ENCODE measurements at regions not wholly inside any gene's neighbourhood (a gene's known extent, or its start where the extent isn't known, plus 50 kb on each side); places are given as distances from the start of the nearest gene placed in this dataset.
"Not testable (repeated sequence)": the region's sequence is repeated elsewhere in the genome, so short reads cannot be mapped to it uniquely, and the experiment has no call there.

- Histone ChIP-seq H3K36me3 (ENCODE audit: control insufficient read depth in 2 of 3, insufficient read depth in 3 of 3, low read length in 3 of 3) (no peaks in the 10 kb centered on the region), H3K9me3 (ENCODE audit: control insufficient read depth in 2 of 3, insufficient read depth in 1 of 3, low read length in 3 of 3) (no peaks in the 10 kb centered on the region), H3K4me1 (ENCODE audit: control insufficient read depth in 2 of 3, insufficient read depth in 2 of 3, low read depth in 1 of 3, low read length in 3 of 3) (no peaks in the 10 kb centered on the region), H3K9ac (ENCODE audit: low read length in 3 of 3) (no peak overlapping the region), H3K4me3 (ENCODE audit: low read length in 3 of 3) (no peak overlapping the region), H3K27me3 (ENCODE audit: control insufficient read depth, insufficient read depth, low read length) (no peaks in the 10 kb centered on the region), H3K27ac (ENCODE audit: low read depth in 2 of 2, low read length in 2 of 2) (no peak overlapping the region)
- DNase-seq = no peak
- FAIRE-seq = no peak
- no peak for TF ChIP-seq CTCF (IDR thresholded peaks at IDR 0.05; ENCODE audit: borderline replicate concordance, extremely low read depth, insufficient read depth)
- intact Hi-C loops (cut with DNase I) = no loop called here
These were observed 75.4 kb upstream of the FAT1 start for GRCh38 chr4:186798951-186799659.

GRCh38 chr4:186805020-186805820, 81.6 kb upstream of the FAT1 start:
- no peak overlapping the region for H3K9ac ChIP-seq (ENCODE audit: low read length in 3 of 3)
- TF ChIP-seq CTCF (IDR thresholded peaks at IDR 0.05; ENCODE audit: borderline replicate concordance, extremely low read depth, insufficient read depth) = no peak
- no peaks in the 10 kb centered on the region for H3K9me3 ChIP-seq (ENCODE audit: control insufficient read depth in 2 of 3, insufficient read depth in 1 of 3, low read length in 3 of 3)
- no peaks in the 10 kb centered on the region for H3K27me3 ChIP-seq (ENCODE audit: control insufficient read depth, insufficient read depth, low read length)
- DNase-seq = no peak
- FAIRE-seq = peak; percentile 71
- H3K4me1 ChIP-seq (ENCODE audit: control insufficient read depth in 2 of 3, insufficient read depth in 2 of 3, low read depth in 1 of 3, low read length in 3 of 3) = peaks cover 3 to 14% (median 6%) of the 10 kb centered on the region in 3 donors
- H3K4me3 ChIP-seq (ENCODE audit: low read length in 3 of 3) = no peak overlapping the region
- H3K27ac ChIP-seq (ENCODE audit: low read depth in 2 of 2, low read length in 2 of 2) = no peak overlapping the region
- no peaks in the 10 kb centered on the region for H3K36me3 ChIP-seq (ENCODE audit: control insufficient read depth in 2 of 3, insufficient read depth in 3 of 3, low read length in 3 of 3)
- intact Hi-C loops (cut with DNase I) = no loop called here

- H3K27me3 ChIP-seq (ENCODE audit: control insufficient read depth, insufficient read depth, low read length); H3K9me3 ChIP-seq (ENCODE audit: control insufficient read depth in 2 of 3, insufficient read depth in 1 of 3, low read length in 3 of 3); H3K27ac ChIP-seq (ENCODE audit: low read depth in 2 of 2, low read length in 2 of 2); H3K36me3 ChIP-seq (ENCODE audit: control insufficient read depth in 2 of 3, insufficient read depth in 3 of 3, low read length in 3 of 3); FAIRE-seq; DNase-seq; H3K9ac ChIP-seq (ENCODE audit: low read length in 3 of 3); H3K4me3 ChIP-seq (ENCODE audit: low read length in 3 of 3); intact Hi-C loops (cut with DNase I): not testable (repeated sequence)
- peaks cover 3 to 14% (median 6%) of the 10 kb centered on the region in 3 donors for H3K4me1 ChIP-seq (ENCODE audit: control insufficient read depth in 2 of 3, insufficient read depth in 2 of 3, low read depth in 1 of 3, low read length in 3 of 3)
These were observed 82.3 kb upstream of the FAT1 start for GRCh38 chr4:186805917-186806316.

- FAIRE-seq (no peak), DNase-seq (peak in 2 of 5 donors; percentile 61 to 65)
- peaks cover 3 to 14% (median 6%) of the 10 kb centered on the region in 3 donors for H3K4me1 ChIP-seq (ENCODE audit: control insufficient read depth in 2 of 3, insufficient read depth in 2 of 3, low read depth in 1 of 3, low read length in 3 of 3)
- H3K9me3 ChIP-seq (ENCODE audit: control insufficient read depth in 2 of 3, insufficient read depth in 1 of 3, low read length in 3 of 3) = no peaks in the 10 kb centered on the region
- peak overlapping the region in 1 of 2 donors; percentile 9 for H3K27ac ChIP-seq (ENCODE audit: low read depth in 2 of 2, low read length in 2 of 2)
- intact Hi-C loops (cut with DNase I) = no loop called here
- H3K27me3 ChIP-seq (ENCODE audit: control insufficient read depth, insufficient read depth, low read length) = no peaks in the 10 kb centered on the region
- TF ChIP-seq CTCF (IDR thresholded peaks at IDR 0.05; ENCODE audit: borderline replicate concordance, extremely low read depth, insufficient read depth) = no peak
- H3K36me3 ChIP-seq (ENCODE audit: control insufficient read depth in 2 of 3, insufficient read depth in 3 of 3, low read length in 3 of 3) = no peaks in the 10 kb centered on the region
- H3K9ac ChIP-seq (ENCODE audit: low read length in 3 of 3) = no peak overlapping the region
- no peak overlapping the region for H3K4me3 ChIP-seq (ENCODE audit: low read length in 3 of 3)
These were observed 83.2 kb upstream of the FAT1 start for GRCh38 chr4:186806679-186807421.

Data from kidney (tissue), 13 donors.